SK-N-SH (cell line): ENCODE measurements at regions not wholly inside any gene's neighbourhood (a gene's known extent, or its start where the extent isn't known, plus 50 kb on each side); places are given as distances from the start of the nearest gene placed in this dataset.

Experiments
- CTCF ChIA-PET: fragments of 300-600, 350-600 bp; formaldehyde crosslinking; extraction: SDS; loops from one replicate; lab custom pipeline; 2021; lab: Yijun Ruan, JAX
- POLR2A ChIA-PET: fragments of 350-600 bp; sonication (Branson Sonifier 250); formaldehyde crosslinking; extraction: SDS; loops from one replicate; lab custom pipeline; 2020; ENCODE audit warnings: antibody characterized with exemption, inconsistent platforms; lab: Yijun Ruan, JAX
- DNase-seq: peaks from one replicate; pipeline ENCODE4 v3.0.0; 2012
- H2AFZ ChIP-seq: fragments of 200-600 bp; sonication (generic); 2 replicates; pipeline ENCODE4 v1.8.1; 2016; ENCODE audit warnings: antibody characterized with exemption, mild to moderate bottlenecking, low read depth
- H3F3A ChIP-seq: fragments of 200-600 bp; sonication (generic); replicated peaks from 2 replicates; pipeline ENCODE3; 2016; ENCODE audit warnings: antibody characterized with exemption, mild to moderate bottlenecking; ENCODE audit not compliant: insufficient read depth
- H3K27ac ChIP-seq, 2 experiments: fragments of 200-500 bp in 1 of 2; fragments of 200-600 bp in 1 of 2; sonication (Bioruptor generic) in 1 of 2; sonication (generic), shearing (Covaris generic) in 1 of 2; 2 replicates each; pipeline versions ENCODE4 v1.5.1 to v1.6.1; 2014 to 2016; ENCODE audit warnings: low read depth in 2 of 2, inconsistent platforms in 1 of 2, low read length in 1 of 2, mild to moderate bottlenecking in 1 of 2, mixed read lengths in 1 of 2
- H3K27me3 ChIP-seq: fragments of 200-600 bp; sonication (generic), shearing (Covaris generic); 2 replicates; pipeline ENCODE4 v1.6.1; 2016; ENCODE audit warnings: mixed run types; ENCODE audit not compliant: insufficient read depth
- H3K36me3 ChIP-seq, 2 experiments: fragments of 200-500 bp in 1 of 2; fragments of 200-600 bp in 1 of 2; sonication (Bioruptor generic) in 1 of 2; sonication (generic) in 1 of 2; replicated peaks in 1 of 2; 2 replicates each; pipeline versions ENCODE3 to v1.5.1; 2014 to 2016; ENCODE audit warnings: low read length in 1 of 2, mild to moderate bottlenecking in 1 of 2; ENCODE audit not compliant: insufficient read depth in 2 of 2, control insufficient read depth in 1 of 2
- H3K4me1 ChIP-seq, 2 experiments: fragments of 200-500 bp in 1 of 2; fragments of 200-600 bp in 1 of 2; sonication (Bioruptor generic) in 1 of 2; sonication (generic), shearing (Covaris generic) in 1 of 2; 2 replicates each; pipeline versions ENCODE4 v1.5.1 to v1.6.1; 2014 to 2016; ENCODE audit warnings: low read depth in 1 of 2, low read length in 1 of 2, mixed run types in 1 of 2; ENCODE audit not compliant: insufficient read depth in 2 of 2, control insufficient read depth in 1 of 2
- H3K4me2 ChIP-seq: fragments of 200-600 bp; sonication (generic), shearing (Covaris generic); 2 replicates; pipeline ENCODE4 v1.6.1; 2017; ENCODE audit warnings: mixed run types
- H3K4me3 ChIP-seq, 2 experiments: fragments of 200-500 bp in 1 of 2; fragments of 200-600 bp in 1 of 2; sonication (Bioruptor generic) in 1 of 2; sonication (generic), shearing (Covaris generic) in 1 of 2; 2 replicates each; pipeline versions ENCODE4 v1.5.1 to v1.8.1; 2014 to 2016; ENCODE audit warnings: low read depth in 2 of 2, inconsistent platforms in 1 of 2, low read length in 1 of 2, mild to moderate bottlenecking in 1 of 2, mixed read lengths in 1 of 2, moderate library complexity in 1 of 2
- H3K79me2 ChIP-seq: fragments of 200-600 bp; sonication (generic); 2 replicates; pipeline ENCODE4 v1.8.1; 2017; ENCODE audit warnings: mild to moderate bottlenecking; ENCODE audit not compliant: insufficient read depth
- H3K9ac ChIP-seq: fragments of 200-600 bp; sonication (generic); 2 replicates; pipeline ENCODE4 v1.6.1; 2017; ENCODE audit warnings: mixed run types
- H3K9me2 ChIP-seq: fragments of 200-600 bp; sonication (generic); 2 replicates; pipeline ENCODE4 v1.6.1; 2017; ENCODE audit warnings: mixed run types
- H3K9me3 ChIP-seq: fragments of 200-600 bp; sonication (generic); 2 replicates; pipeline ENCODE4 v1.6.1; 2017; ENCODE audit warnings: mixed run types, mild to moderate bottlenecking, moderate library complexity
- H4K20me1 ChIP-seq: fragments of 200-600 bp; sonication (generic); 2 replicates; pipeline ENCODE4 v1.6.1; 2017; ENCODE audit warnings: mild to moderate bottlenecking, mixed run types; ENCODE audit not compliant: insufficient read depth
- ELF1 ChIP-seq: IDR thresholded peaks from 2 replicates; pipeline ENCODE4 v1.4.0; 2012
- EZH2phosphoT487 ChIP-seq: fragments of 200-600 bp; sonication (generic); IDR thresholded peaks from 2 replicates; pipeline ENCODE4 v1.6.1; 2017; ENCODE audit warnings: low read depth, mixed run types, mild to moderate bottlenecking, antibody characterized with exemption, moderate library complexity, borderline replicate concordance
- FOXM1 ChIP-seq: IDR thresholded peaks from 2 replicates; pipeline ENCODE4 v1.4.0; 2012; ENCODE audit warnings: low read depth, mild to moderate bottlenecking
- MXI1 ChIP-seq: IDR thresholded peaks from 2 replicates; pipeline ENCODE4 v1.6.1; 2012; ENCODE audit warnings: mild to moderate bottlenecking, low read depth, low read length, improper control_type of control experiment
- NRF1 ChIP-seq: IDR thresholded peaks from 2 replicates; pipeline ENCODE4 v1.6.1; 2012; ENCODE audit warnings: low read depth, mild to moderate bottlenecking, low read length
- PBX3 ChIP-seq: IDR thresholded peaks from 2 replicates; pipeline ENCODE4; 2012
- RAD21 ChIP-seq: IDR thresholded peaks from 2 replicates; pipeline ENCODE4 v1.6.1; 2012; ENCODE audit warnings: mild to moderate bottlenecking, low read length
- REST ChIP-seq: IDR thresholded peaks from 2 replicates; pipeline ENCODE4 v1.6.1; 2012; ENCODE audit warnings: mild to moderate bottlenecking, low read depth, low read length, moderate library complexity
- TEAD4 ChIP-seq: IDR thresholded peaks from 2 replicates; pipeline ENCODE4 v1.4.0; 2012; ENCODE audit warnings: mild to moderate bottlenecking, borderline replicate concordance; ENCODE audit not compliant: insufficient read depth
- WGBS: methylation state at CpG from one replicate; pipeline ENCODE4 v1.1.6; 2017; ENCODE audit warnings: low lambda C conversion rate; 5-methylcytosine and 5-hydroxymethylcytosine counted together
- TF ChIP-seq, protein P1 (sequence below): fragments of 150-350 bp; IDR thresholded peaks from 2 replicates; pipeline ENCODE4 v1.6.1; 2016; ENCODE audit warnings: mild to moderate bottlenecking, low read depth, low read length

GRCh38 chr11:42669248-42669976, 642.4 kb upstream of the API5 start:
- H3K4me3 ChIP-seq: no peak overlapping the region
- CTCF ChIA-PET: interaction anchor here (1.3 to 1.7 kb wide), 2 partner anchors 27 to 39 kb away, joined by 3 to 4 read pairs; no protein-coding TSS in a partner anchor
- H3K36me3 ChIP-seq: no peaks in the 10 kb centered on the region
- TF ChIP-seq ELF1: no peak
- TF ChIP-seq, protein P1, sequence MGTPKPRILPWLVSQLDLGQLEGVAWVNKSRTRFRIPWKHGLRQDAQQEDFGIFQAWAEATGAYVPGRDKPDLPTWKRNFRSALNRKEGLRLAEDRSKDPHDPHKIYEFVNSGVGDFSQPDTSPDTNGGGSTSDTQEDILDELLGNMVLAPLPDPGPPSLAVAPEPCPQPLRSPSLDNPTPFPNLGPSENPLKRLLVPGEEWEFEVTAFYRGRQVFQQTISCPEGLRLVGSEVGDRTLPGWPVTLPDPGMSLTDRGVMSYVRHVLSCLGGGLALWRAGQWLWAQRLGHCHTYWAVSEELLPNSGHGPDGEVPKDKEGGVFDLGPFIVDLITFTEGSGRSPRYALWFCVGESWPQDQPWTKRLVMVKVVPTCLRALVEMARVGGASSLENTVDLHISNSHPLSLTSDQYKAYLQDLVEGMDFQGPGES: no peak
- no peak for TF ChIP-seq RAD21
- TF ChIP-seq REST: no peak
- TF ChIP-seq EZH2phosphoT487: no peak
- no peak for TF ChIP-seq PBX3
- no peak for TF ChIP-seq MXI1
- no peak for TF ChIP-seq TEAD4
- WGBS: 27% methylated on average over 7 of the region's 7 CpGs
- no peaks in the 10 kb centered on the region for H3K9me3 ChIP-seq
- H3F3A ChIP-seq: no peaks in the 10 kb centered on the region
- H4K20me1 ChIP-seq: no peaks in the 10 kb centered on the region
- no peak overlapping the region for H3K27ac ChIP-seq
- POLR2A ChIA-PET: no interaction called here
- no peaks in the 10 kb centered on the region for H3K9me2 ChIP-seq
- H3K4me1 ChIP-seq: no peaks in the 10 kb centered on the region; a peak in 1 of 4 replicates
- no peak overlapping the region for H2AFZ ChIP-seq
- H3K9ac ChIP-seq: no peak overlapping the region
- no peak for DNase-seq
- no peaks in the 10 kb centered on the region for H3K79me2 ChIP-seq
- no peaks in the 10 kb centered on the region for H3K27me3 ChIP-seq
- H3K4me2 ChIP-seq: no peak overlapping the region

- H3K36me3 ChIP-seq: no peaks in the 10 kb centered on the region
- DNase-seq: no peak
- H3K4me1 ChIP-seq: no peaks in the 10 kb centered on the region
- no peaks in the 10 kb centered on the region for H4K20me1 ChIP-seq
- ChIA-PET CTCF (no interaction called here), POLR2A (no interaction called here)
- H3K9me2 ChIP-seq: no peaks in the 10 kb centered on the region
- H3K27me3 ChIP-seq: no peaks in the 10 kb centered on the region
- no peak overlapping the region for H3K27ac ChIP-seq
- no peaks in the 10 kb centered on the region for H3K9me3 ChIP-seq
- no peak overlapping the region for H3K9ac ChIP-seq
- H2AFZ ChIP-seq: no peak overlapping the region
- H3F3A ChIP-seq: no peaks in the 10 kb centered on the region
- TF ChIP-seq FOXM1: no peak
- no peak for TF ChIP-seq NRF1
- TF ChIP-seq, all 33 proteins: peak for 0
- Histone ChIP-seq H3K79me2 (no peaks in the 10 kb centered on the region), H3K4me3 (no peak overlapping the region), H3K4me2 (no peak overlapping the region)
- WGBS: 22% methylated on average over 2 of the region's 2 CpGs
These were observed 637.4 kb upstream of the API5 start for GRCh38 chr11:42674436-42674835.
